ENCODE measurements at regions not wholly inside any gene's neighbourhood (a gene's known extent, or its start where the extent isn't known, plus 50 kb on each side); places are given as distances from the start of the nearest gene placed in this dataset.
A peak's percentile ranks its signal among the peaks of the same experiment; 100 is the strongest.

GRCh38 chr6:165034271-165034741, 275.1 kb downstream of the C6orf118 start:
- no peak for DNase-seq (ENCODE audit: extremely low read depth in 1 of 11, low read depth in 9 of 11, low spot score in 4 of 11)

- no peak for DNase-seq (ENCODE audit: extremely low read depth in 1 of 11, low read depth in 9 of 11, low spot score in 4 of 11)
Observed at GRCh38 chr6:165031502-165031901, 277.9 kb downstream of the C6orf118 start.

GRCh38 chr6:165025040-165025439, 284.4 kb downstream of the C6orf118 start:
- no peak for DNase-seq (ENCODE audit: extremely low read depth in 1 of 11, low read depth in 9 of 11, low spot score in 4 of 11)

- DNase-seq (ENCODE audit: extremely low read depth in 1 of 11, low read depth in 9 of 11, low spot score in 4 of 11) = no peak
Observed at GRCh38 chr6:165019681-165020080, 289.7 kb downstream of the C6orf118 start.

GRCh38 chr6:165015676-165016075, 293.7 kb downstream of the C6orf118 start:
- no peak for DNase-seq (ENCODE audit: extremely low read depth in 1 of 11, low read depth in 9 of 11, low spot score in 4 of 11)

GRCh38 chr6:165013701-165014100, 295.7 kb downstream of the C6orf118 start:
- DNase-seq (ENCODE audit: extremely low read depth in 1 of 11, low read depth in 9 of 11, low spot score in 4 of 11) = no peak

- no peak for DNase-seq (ENCODE audit: extremely low read depth in 1 of 11, low read depth in 9 of 11, low spot score in 4 of 11)
Observed at GRCh38 chr6:165012183-165012582, 297.2 kb downstream of the C6orf118 start.

- DNase-seq (ENCODE audit: extremely low read depth in 1 of 11, low read depth in 9 of 11, low spot score in 4 of 11) = peak in 10 of 11 donors; percentile 18 to 68 (median 36)
Observed at GRCh38 chr6:165010556-165011535, 298.6 kb downstream of the C6orf118 start.

- no peak for DNase-seq (ENCODE audit: extremely low read depth in 1 of 11, low read depth in 9 of 11, low spot score in 4 of 11)
Observed at GRCh38 chr6:165008971-165009370, 300.4 kb downstream of the C6orf118 start.

GRCh38 chr6:165002866-165003265, 306.5 kb downstream of the C6orf118 start:
- no peak for DNase-seq (ENCODE audit: extremely low read depth in 1 of 11, low read depth in 9 of 11, low spot score in 4 of 11)

- no peak for DNase-seq (ENCODE audit: extremely low read depth in 1 of 11, low read depth in 9 of 11, low spot score in 4 of 11)
Observed at GRCh38 chr6:165002358-165002757, 307.0 kb downstream of the C6orf118 start.

- no peak for DNase-seq (ENCODE audit: extremely low read depth in 1 of 11, low read depth in 9 of 11, low spot score in 4 of 11)
Observed at GRCh38 chr6:165001502-165002157, 307.8 kb downstream of the C6orf118 start.

GRCh38 chr6:164998297-164998696, 311.1 kb downstream of the C6orf118 start:
- no peak for DNase-seq (ENCODE audit: extremely low read depth in 1 of 11, low read depth in 9 of 11, low spot score in 4 of 11)

- peak in 5 of 11 donors; percentile 1 to 29 (median 11) for DNase-seq (ENCODE audit: extremely low read depth in 1 of 11, low read depth in 9 of 11, low spot score in 4 of 11)
Observed at GRCh38 chr6:164996838-164997237, 312.6 kb downstream of the C6orf118 start.

GRCh38 chr6:164991573-164991972, 317.8 kb downstream of the C6orf118 start:
- DNase-seq (ENCODE audit: extremely low read depth in 1 of 11, low read depth in 9 of 11, low spot score in 4 of 11) = no peak

- DNase-seq (ENCODE audit: extremely low read depth in 1 of 11, low read depth in 9 of 11, low spot score in 4 of 11) = no peak
Observed at GRCh38 chr6:164990901-164991300, 318.5 kb downstream of the C6orf118 start.

- DNase-seq (ENCODE audit: extremely low read depth in 1 of 11, low read depth in 9 of 11, low spot score in 4 of 11) = no peak
Observed at GRCh38 chr6:164982389-164982788, 327.0 kb downstream of the C6orf118 start.

- no peak for DNase-seq (ENCODE audit: extremely low read depth in 1 of 11, low read depth in 9 of 11, low spot score in 4 of 11)
Observed at GRCh38 chr6:164967102-164967501, 342.3 kb downstream of the C6orf118 start.

- no peak for DNase-seq (ENCODE audit: extremely low read depth in 1 of 11, low read depth in 9 of 11, low spot score in 4 of 11)
Observed at GRCh38 chr6:164962805-164963204, 346.6 kb downstream of the C6orf118 start.

- DNase-seq (ENCODE audit: extremely low read depth in 1 of 11, low read depth in 9 of 11, low spot score in 4 of 11) = no peak
Observed at GRCh38 chr6:164947164-164947563, 362.2 kb downstream of the C6orf118 start.

Measured in renal cortex interstitium (tissue), 11 donors.